GM12892 (cell line): ENCODE measurements at regions not wholly inside any gene's neighbourhood (a gene's known extent, or its start where the extent isn't known, plus 50 kb on each side); places are given as distances from the start of the nearest gene placed in this dataset.
"Not testable (repeated sequence)": the region's sequence is repeated elsewhere in the genome, so short reads cannot be mapped to it uniquely, and the experiment has no call there.

ENCODE experiments used
- DNase-seq: peaks from one replicate; pipeline ENCODE4 v3.0.0; 2011; ENCODE audit not compliant: insufficient read length
- FAIRE-seq: peaks from 2 replicates; lab custom pipeline; 2011; peaks lifted over from hg19 to GRCh38; lab: Jason Lieb, UNC
- POLR2A ChIP-seq: IDR thresholded peaks from 2 replicates; pipeline ENCODE4 v1.6.1; 2011; ENCODE audit warnings: low read depth, low read length, control low read depth
- POLR2AphosphoS5 ChIP-seq: IDR thresholded peaks from 2 replicates; pipeline ENCODE4 v1.6.1; 2011; ENCODE audit warnings: low read depth, low read length, control low read depth
- TAF1 ChIP-seq: IDR thresholded peaks from 2 replicates; pipeline ENCODE4 v1.6.1; 2011; ENCODE audit warnings: low read depth, mild to moderate bottlenecking, control low read depth, low read length, borderline replicate concordance

DNA sequence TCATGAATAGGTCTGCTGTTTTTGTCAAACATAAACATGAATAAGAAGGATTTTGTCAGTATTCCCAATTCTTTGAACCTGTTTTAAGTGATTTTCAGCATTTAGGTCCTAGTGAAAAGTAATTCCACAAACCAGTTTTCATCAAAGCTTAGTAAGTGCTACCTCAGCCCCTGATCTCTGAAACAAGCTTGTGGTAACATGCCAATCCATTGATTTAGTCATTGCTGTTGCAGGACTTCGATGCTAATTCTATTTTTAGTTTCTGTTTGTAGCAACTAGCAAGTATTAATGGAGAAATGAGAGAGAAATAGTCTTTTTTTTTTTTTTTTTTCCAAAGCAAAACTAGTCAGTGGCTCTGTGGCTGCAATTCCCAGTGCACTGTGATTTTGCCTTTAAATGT lies 91.4 kb downstream of the JRKL start:
- no peak for TF ChIP-seq POLR2AphosphoS5
- TF ChIP-seq POLR2A: no peak
- TF ChIP-seq TAF1: no peak
- FAIRE-seq: no peak
- no peak for DNase-seq

DNA sequence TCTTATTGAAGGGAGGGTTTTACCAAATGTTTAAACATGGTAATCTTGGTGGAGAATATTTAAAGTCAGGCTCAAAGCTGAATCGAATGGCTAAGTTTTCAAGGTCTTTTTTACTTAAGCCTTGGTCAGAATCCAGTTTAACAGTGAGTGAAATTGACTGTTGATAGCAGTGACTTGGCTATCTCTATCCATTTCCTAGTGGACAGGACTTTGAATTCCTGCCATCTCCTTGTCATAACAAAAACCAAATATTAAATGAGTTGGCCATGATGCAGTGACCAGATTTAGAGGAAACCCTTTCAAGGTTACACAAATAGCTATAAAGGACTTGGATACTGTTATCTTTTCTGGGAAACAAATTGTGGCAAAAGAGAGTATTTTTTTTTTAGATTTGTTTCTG lies 92.0 kb downstream of the JRKL start:
- no peak for DNase-seq
- TF ChIP-seq TAF1: no peak
- TF ChIP-seq POLR2A: no peak
- TF ChIP-seq POLR2AphosphoS5: no peak
- no peak for FAIRE-seq

DNA sequence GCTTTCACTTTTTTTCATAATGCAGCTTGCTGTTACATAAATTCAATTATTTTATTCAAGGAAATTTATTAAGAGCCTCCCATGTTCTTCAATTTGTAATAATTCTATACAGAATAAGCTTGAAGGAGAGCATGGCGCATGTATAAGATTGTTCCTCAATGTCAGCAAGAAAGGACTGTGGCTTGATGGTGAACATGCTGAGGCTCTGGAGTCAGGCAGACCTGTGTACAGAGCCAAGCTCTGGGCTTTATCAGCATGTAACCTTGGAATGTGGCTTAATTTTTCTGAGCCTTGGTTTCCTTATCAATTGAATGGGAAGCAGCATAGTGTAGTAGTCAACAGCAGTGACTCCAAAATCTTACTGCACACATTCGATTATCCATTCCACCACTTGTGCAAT lies 92.4 kb downstream of the JRKL start:
- DNase-seq (no peak), FAIRE-seq (no peak)
- TF ChIP-seq TAF1: no peak
- no peak for TF ChIP-seq POLR2A
- no peak for TF ChIP-seq POLR2AphosphoS5

GRCh38 chr11:96483374-96483955 lies 93.7 kb downstream of the JRKL start:
- TF ChIP-seq POLR2A: no peak
- FAIRE-seq (no peak), DNase-seq (no peak)

DNA sequence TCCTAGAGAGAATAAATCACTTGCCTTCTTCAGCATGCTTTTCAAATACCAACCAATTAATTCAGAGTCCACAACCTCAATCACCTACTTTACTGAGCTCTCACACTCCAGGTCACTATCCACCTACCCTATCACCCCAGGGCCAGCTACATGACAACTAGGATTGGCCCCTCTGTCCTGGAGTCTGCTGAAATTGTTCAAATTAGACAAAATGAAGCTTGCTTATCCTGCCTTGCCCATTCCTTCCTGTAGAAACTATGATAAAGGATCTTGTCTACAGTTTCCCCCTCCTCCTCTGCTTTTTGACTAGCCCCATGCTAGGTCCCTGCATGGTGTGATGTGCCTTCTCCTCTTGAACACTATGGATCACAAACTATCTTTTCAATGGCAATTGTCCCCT lies 94.5 kb downstream of the JRKL start:
- DNase-seq (no peak), FAIRE-seq (no peak)
- TF ChIP-seq TAF1: no peak
- TF ChIP-seq POLR2A: no peak
- no peak for TF ChIP-seq POLR2AphosphoS5

- TF ChIP-seq TAF1: no peak
- no peak for TF ChIP-seq POLR2A
- TF ChIP-seq POLR2AphosphoS5: no peak
- DNase-seq: no peak
Measured at GRCh38 chr11:96486890-96487611, 97.2 kb downstream of the JRKL start.

GRCh38 chr11:96488911-96489310 lies 99.1 kb downstream of the JRKL start:
- FAIRE-seq, DNase-seq: not testable (repeated sequence)

More at GRCh38 chr11:96486890-96487611, 97.2 kb downstream of the JRKL start:
- no peak for FAIRE-seq

GRCh38 chr11:96500440-96500839 lies 110.6 kb downstream of the JRKL start:
- DNase-seq (no peak), FAIRE-seq (no peak)
- TF ChIP-seq POLR2A: no peak
- TF ChIP-seq POLR2AphosphoS5: no peak
- no peak for TF ChIP-seq TAF1

GRCh38 chr11:96506041-96506440 lies 116.2 kb downstream of the JRKL start:
- DNase-seq: no peak
- no peak for FAIRE-seq
- TF ChIP-seq POLR2A: no peak
- TF ChIP-seq POLR2AphosphoS5: no peak
- TF ChIP-seq TAF1: no peak

DNA sequence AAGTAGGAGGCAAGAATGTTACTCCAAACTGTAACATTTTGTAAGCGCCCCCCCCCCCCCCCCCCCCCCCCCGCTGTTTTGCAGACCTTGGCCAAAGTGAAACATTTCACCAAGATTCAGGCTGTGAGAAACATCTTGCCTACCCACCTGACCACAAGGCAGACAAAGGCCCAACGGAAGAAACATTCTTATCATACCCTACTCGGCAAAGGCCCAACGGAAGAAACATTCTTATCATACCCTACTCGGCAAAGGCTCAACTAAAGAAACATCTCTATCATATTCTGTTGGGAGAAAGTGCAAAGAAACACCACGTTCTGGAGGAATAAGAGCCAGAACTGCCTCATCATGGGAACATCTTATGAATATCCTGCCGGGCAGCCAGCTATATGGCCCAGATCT lies 117.1 kb downstream of the JRKL start:
- FAIRE-seq (no peak), DNase-seq (no peak)
- TF ChIP-seq POLR2A (no peak), TAF1 (no peak), POLR2AphosphoS5 (no peak)

- DNase-seq (no peak), FAIRE-seq (no peak)
- no peak for TF ChIP-seq TAF1
- no peak for TF ChIP-seq POLR2A
- no peak for TF ChIP-seq POLR2AphosphoS5
Measured at GRCh38 chr11:96508861-96509260, 119.0 kb downstream of the JRKL start.

GRCh38 chr11:96520939-96521338 lies 131.1 kb downstream of the JRKL start:
- FAIRE-seq (no peak), DNase-seq (no peak)
- TF ChIP-seq POLR2A: no peak

DNA sequence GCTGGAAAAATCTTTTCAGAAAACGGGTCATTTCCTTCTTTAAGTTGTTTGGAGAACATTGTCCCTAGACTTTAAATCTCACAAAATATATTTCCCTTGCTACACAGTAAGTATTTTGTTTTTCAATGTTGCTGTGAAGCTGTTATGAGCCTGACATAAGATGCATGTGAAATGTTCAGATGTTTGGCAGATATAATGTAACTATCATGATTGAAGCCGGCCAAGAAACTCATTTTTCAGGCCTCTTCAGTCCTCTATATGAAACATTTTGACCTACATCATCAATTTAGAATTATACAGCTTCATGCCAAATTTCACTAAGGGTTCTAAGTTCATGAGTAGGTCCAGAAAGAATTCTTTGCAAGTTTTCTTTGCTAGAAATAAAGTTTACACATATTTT lies 133.8 kb downstream of the JRKL start:
- no peak for TF ChIP-seq POLR2A
- DNase-seq (no peak), FAIRE-seq (no peak)
